CD14-positive monocyte (primary cell): ENCODE measurements at regions not wholly inside any gene's neighbourhood (a gene's known extent, or its start where the extent isn't known, plus 50 kb on each side); places are given as distances from the start of the nearest gene placed in this dataset.

Experiments
- DNase-seq, 3 donors: peaks; one replicate each; pipeline ENCODE4 v3.0.0-alpha.2; 2011 to 2022
- H2AFZ ChIP-seq: 2 replicates; pipeline ENCODE4 v1.6.0; 2012; ENCODE audit warnings: mild to moderate bottlenecking, low read depth, low read length, inconsistent platforms; ENCODE audit not compliant: insufficient read depth, poor library complexity, severe bottlenecking
- H3K27ac ChIP-seq, 2 donors: 1 replicate in 1 of 2; 2 replicates in 1 of 2; pipeline ENCODE4 v1.5.1; 2012 to 2013; ENCODE audit warnings: low read length in 2 of 2, control low read depth in 1 of 2, inconsistent platforms in 1 of 2, low read depth in 1 of 2, mild to moderate bottlenecking in 1 of 2
- H3K27me3 ChIP-seq, 2 donors: one replicate each; pipeline versions ENCODE4 v1.6.0 to v1.6.1; 2011 to 2013; ENCODE audit warnings: low read length in 2 of 2; ENCODE audit not compliant: control insufficient read depth in 2 of 2, insufficient read depth in 2 of 2
- H3K36me3 ChIP-seq, 2 donors: replicated peaks in 1 of 2; 1 replicate in 1 of 2; 2 replicates in 1 of 2; pipeline versions ENCODE4 v1.5.1 to v1.6.1; 2012 to 2013; ENCODE audit warnings: low read length in 2 of 2, control low read depth in 1 of 2, inconsistent platforms in 1 of 2, mild to moderate bottlenecking in 1 of 2; ENCODE audit not compliant: insufficient read depth in 2 of 2, control insufficient read depth in 1 of 2
- H3K4me1 ChIP-seq, 2 donors: 1 replicate in 1 of 2; 2 replicates in 1 of 2; pipeline versions ENCODE4 v1.5.1 to v1.6.1; 2012 to 2013; ENCODE audit warnings: low read length in 2 of 2, control low read depth in 1 of 2, inconsistent platforms in 1 of 2, mild to moderate bottlenecking in 1 of 2, moderate library complexity in 1 of 2; ENCODE audit not compliant: insufficient read depth in 2 of 2, control insufficient read depth in 1 of 2
- H3K4me2 ChIP-seq: replicated peaks from 2 replicates; pipeline ENCODE3; 2012; ENCODE audit warnings: low read length, moderate library complexity, mild to moderate bottlenecking; ENCODE audit not compliant: poor library complexity, severe bottlenecking; ENCODE audit errors: extremely low read depth
- H3K4me3 ChIP-seq, 3 experiments: fragments of 200-600 bp in 1 of 3; sonication (generic) in 1 of 3; replicated peaks in 1 of 3; 1 replicate in 2 of 3; 2 replicates in 1 of 3; pipeline ENCODE4 v1.5.1; 2011 to 2013; ENCODE audit warnings: low read length in 3 of 3, mild to moderate bottlenecking in 3 of 3, control low read depth in 2 of 3, low read depth in 2 of 3, inconsistent platforms in 1 of 3, moderate library complexity in 1 of 3
- H3K79me2 ChIP-seq: 2 replicates; pipeline ENCODE4 v1.6.0; 2012; ENCODE audit warnings: mild to moderate bottlenecking, control low read depth, inconsistent platforms, low read length, moderate library complexity; ENCODE audit not compliant: insufficient read depth
- H3K9ac ChIP-seq: 2 replicates; pipeline ENCODE4 v1.6.0; 2017; ENCODE audit warnings: low read length, mild to moderate bottlenecking; ENCODE audit not compliant: insufficient read depth, poor library complexity, severe bottlenecking
- H3K9me3 ChIP-seq, 2 donors: replicated peaks in 1 of 2; 1 replicate in 1 of 2; 2 replicates in 1 of 2; pipeline versions ENCODE4 v1.5.1 to v1.6.1; 2012 to 2013; ENCODE audit warnings: low read length in 2 of 2, control low read depth in 1 of 2; ENCODE audit not compliant: control insufficient read depth in 1 of 2, insufficient read depth in 1 of 2
- H4K20me1 ChIP-seq: 2 replicates; pipeline ENCODE4 v1.6.0; 2012; ENCODE audit warnings: mild to moderate bottlenecking, low read length, control low read depth, moderate library complexity; ENCODE audit not compliant: insufficient read depth
- H3K27ac Mint-ChIP-seq, 7 donors: one replicate each; pipeline ENCODE4 v1.8.0; 2020; ENCODE audit warnings: mild to moderate bottlenecking in 7 of 7, mixed read lengths in 7 of 7, moderate library complexity in 6 of 7, inconsistent platforms in 2 of 7
- H3K27me3 Mint-ChIP-seq, 3 donors: one replicate each; pipeline ENCODE4 v1.8.0; 2021 to 2022; ENCODE audit warnings: low read depth in 3 of 3, mild to moderate bottlenecking in 3 of 3, mixed read lengths in 3 of 3, moderate library complexity in 3 of 3, inconsistent platforms in 1 of 3
- H3K36me3 Mint-ChIP-seq, 2 donors: one replicate each; pipeline ENCODE4 v1.8.0; 2020; ENCODE audit warnings: mixed read lengths in 2 of 2, inconsistent platforms in 1 of 2, mild to moderate bottlenecking in 1 of 2
- H3K4me1 Mint-ChIP-seq: one replicate; pipeline ENCODE4 v1.8.0; 2020; ENCODE audit warnings: mild to moderate bottlenecking, mixed read lengths
- H3K4me3 Mint-ChIP-seq, 2 donors: one replicate each; pipeline ENCODE4 v1.8.0; 2020; ENCODE audit warnings: mild to moderate bottlenecking in 2 of 2, mixed read lengths in 2 of 2, moderate library complexity in 1 of 2
- H3K9me3 Mint-ChIP-seq, 7 donors: one replicate each; pipeline ENCODE4 v1.8.0; 2020 to 2022; ENCODE audit warnings: mixed read lengths in 7 of 7, mild to moderate bottlenecking in 6 of 7, moderate library complexity in 6 of 7, inconsistent platforms in 2 of 7
- CTCF ChIP-seq: fragments of 200-600 bp; IDR thresholded peaks from one replicate; pipeline ENCODE4 v1.8.0; 2022; ENCODE audit warnings: antibody characterized with exemption, mild to moderate bottlenecking
- WGBS: methylation state at CpG from one replicate; pipeline ENCODE4 v1.1.5; 2013; ENCODE audit warnings: missing lambda C conversion rate; ENCODE audit not compliant: insufficient coverage; 5-methylcytosine and 5-hydroxymethylcytosine counted together
- intact Hi-C, 2 donors: fragments of 100-400 bp; cut with micrococcal nuclease; formaldehyde crosslinking; loops; one replicate each; pipeline versions ENCODE4 v1.15.0 to v1.15.1; 2023

GRCh38 chr13:85508683-85509329 is 290.4 kb downstream of the SLITRK6 start:
- DNase-seq = no peak
- H4K20me1 ChIP-seq = no peaks in the 10 kb centered on the region
- no peaks in the 10 kb centered on the region for H3K79me2 ChIP-seq
- H3K36me3 Mint-ChIP-seq = no peaks in the 10 kb centered on the region
- H3K4me1 ChIP-seq = no peaks in the 10 kb centered on the region
- no peak for TF ChIP-seq CTCF
- no peaks in the 10 kb centered on the region for H3K27me3 ChIP-seq
- H3K9ac ChIP-seq = no peak overlapping the region
- intact Hi-C loops = no loop called here
- no peak overlapping the region for H3K27ac ChIP-seq
- no peak overlapping the region for H3K4me2 ChIP-seq
- no peak overlapping the region for H3K27ac Mint-ChIP-seq
- no peaks in the 10 kb centered on the region for H3K36me3 ChIP-seq
- H3K27me3 Mint-ChIP-seq = peaks cover 0 to 1% (median 0%) of the 10 kb centered on the region in 3 donors
- H3K9me3 Mint-ChIP-seq = peaks cover 0 to 16% (median 5%) of the 10 kb centered on the region in 7 donors
- WGBS = 92% methylated on average over 10 of the region's 12 CpGs
- no peak overlapping the region for H3K4me3 Mint-ChIP-seq
- H3K4me1 Mint-ChIP-seq = no peaks in the 10 kb centered on the region
- no peak overlapping the region for H3K4me3 ChIP-seq
- peaks cover 10 to 14% of the 10 kb centered on the region in 2 donors for H3K9me3 ChIP-seq
- no peak overlapping the region for H2AFZ ChIP-seq

- no peak for TF ChIP-seq CTCF
- no peaks in the 10 kb centered on the region for H3K36me3 Mint-ChIP-seq
- no peak overlapping the region for H3K27ac ChIP-seq
- peaks cover 0 to 1% (median 1%) of the 10 kb centered on the region in 3 donors for H3K27me3 Mint-ChIP-seq
- H3K4me3 ChIP-seq = no peak overlapping the region
- H3K27me3 ChIP-seq = no peaks in the 10 kb centered on the region
- H3K4me3 Mint-ChIP-seq = no peak overlapping the region
- H3K4me1 ChIP-seq = no peaks in the 10 kb centered on the region
- no peaks in the 10 kb centered on the region for H3K36me3 ChIP-seq
- H3K9me3 ChIP-seq = peaks cover 8 to 17% of the 10 kb centered on the region in 2 donors
- DNase-seq = no peak
- H3K9ac ChIP-seq = no peak overlapping the region
- H3K79me2 ChIP-seq = no peaks in the 10 kb centered on the region
- H3K27ac Mint-ChIP-seq = no peak overlapping the region
- H2AFZ ChIP-seq = no peak overlapping the region
- WGBS = 100% methylated on average over 1 of the region's 2 CpGs
- H3K4me1 Mint-ChIP-seq = no peaks in the 10 kb centered on the region
- no peak overlapping the region for H3K4me2 ChIP-seq
- H4K20me1 ChIP-seq = no peaks in the 10 kb centered on the region
- H3K9me3 Mint-ChIP-seq = peaks cover 2 to 14% (median 5%) of the 10 kb centered on the region in 7 donors
- intact Hi-C loops = no loop called here
Measured at GRCh38 chr13:85503797-85504196, 295.4 kb downstream of the SLITRK6 start.
